Neural progenitor cell (in vitro differentiated cells): ENCODE measurements at regions not wholly inside any gene's neighbourhood (a gene's known extent, or its start where the extent isn't known, plus 50 kb on each side); places are given as distances from the start of the nearest gene placed in this dataset.

Source experiments
- DNase-seq: peaks from one replicate; pipeline ENCODE4 v3.0.0-alpha.2; 2016; ENCODE audit warnings: low spot score
- H2AFZ ChIP-seq: fragments of 200-600 bp; sonication (generic); replicated peaks from 2 replicates; pipeline ENCODE4 v1.6.1; 2016; ENCODE audit warnings: antibody characterized with exemption
- H3F3A ChIP-seq: fragments of 200-600 bp; sonication (generic); 2 replicates; pipeline ENCODE4 v1.6.1; 2016; ENCODE audit warnings: antibody characterized with exemption, low read depth
- H3K27ac ChIP-seq: fragments of 200-600 bp; sonication (generic); 2 replicates; pipeline ENCODE4 v1.5.1; 2016; ENCODE audit warnings: mild to moderate bottlenecking
- H3K27me3 ChIP-seq: fragments of 200-600 bp; sonication (generic); 2 replicates; pipeline ENCODE4 v1.6.1; 2016; ENCODE audit warnings: mild to moderate bottlenecking, moderate library complexity
- H3K36me3 ChIP-seq: fragments of 200-600 bp; sonication (generic); 2 replicates; pipeline ENCODE4 v1.5.1; 2016
- H3K4me1 ChIP-seq: fragments of 200-600 bp; sonication (generic); 2 replicates; pipeline ENCODE4 v1.6.1; 2016; ENCODE audit warnings: mixed run types
- H3K4me2 ChIP-seq: fragments of 200-600 bp; sonication (generic); 2 replicates; pipeline ENCODE4 v1.6.1; 2016
- H3K4me3 ChIP-seq: fragments of 200-600 bp; sonication (generic); 2 replicates; pipeline ENCODE4 v1.5.1; 2016
- H3K79me2 ChIP-seq: fragments of 200-600 bp; sonication (generic); 2 replicates; pipeline ENCODE4 v1.6.1; 2016; ENCODE audit warnings: low read depth
- H3K9ac ChIP-seq: fragments of 200-600 bp; sonication (generic); 2 replicates; pipeline ENCODE4 v1.6.1; 2016
- H3K9me3 ChIP-seq: fragments of 200-600 bp; sonication (generic); 2 replicates; pipeline ENCODE4 v1.5.1; 2016; ENCODE audit warnings: low read depth
- H4K20me1 ChIP-seq: fragments of 200-600 bp; sonication (generic); 2 replicates; pipeline ENCODE4 v1.6.1; 2016; ENCODE audit warnings: low read depth
- H3K27ac Mint-ChIP-seq: 3 replicates; pipeline ENCODE4 v1.8.0; 2021; ENCODE audit warnings: mixed read lengths
- H3K27me3 Mint-ChIP-seq: 2 replicates; pipeline ENCODE4 v1.8.0; 2022; ENCODE audit warnings: low read depth, mild to moderate bottlenecking, inconsistent platforms, moderate library complexity, mixed read lengths; ENCODE audit not compliant: insufficient read depth
- H3K36me3 Mint-ChIP-seq: 3 replicates; pipeline ENCODE4 v1.8.0; 2021; ENCODE audit warnings: mixed read lengths
- H3K4me1 Mint-ChIP-seq: 3 replicates; pipeline ENCODE4 v1.8.0; 2021; ENCODE audit warnings: mixed read lengths
- H3K4me3 Mint-ChIP-seq: 3 replicates; pipeline ENCODE4 v1.8.0; 2021; ENCODE audit warnings: mild to moderate bottlenecking, moderate library complexity, mixed read lengths
- H3K9me3 Mint-ChIP-seq: 3 replicates; pipeline ENCODE4 v1.8.0; 2020; ENCODE audit warnings: mixed read lengths
- CTCF ChIP-seq: fragments of 200-600 bp; sonication (generic); IDR thresholded peaks from 2 replicates; pipeline ENCODE4 v1.5.1; 2017; ENCODE audit warnings: antibody characterized with exemption, mild to moderate bottlenecking
- EZH2 ChIP-seq: fragments of 200-600 bp; sonication (generic); IDR thresholded peaks from 2 replicates; pipeline ENCODE4 v1.6.1; 2017; ENCODE audit warnings: antibody characterized with exemption, mild to moderate bottlenecking, moderate library complexity
- EZH2phosphoT487 ChIP-seq: fragments of 200-600 bp; sonication (generic); IDR thresholded peaks from 2 replicates; pipeline ENCODE4 v1.6.1; 2017; ENCODE audit warnings: antibody characterized with exemption

GRCh38 chr17:71495420-71495819, 625.4 kb upstream of the SOX9 start:
- no peaks in the 10 kb centered on the region for H3K27me3 ChIP-seq
- Mint-ChIP-seq H3K4me1 (no peaks in the 10 kb centered on the region), H3K4me3 (no peak overlapping the region), H3K27ac (no peak overlapping the region), H3K36me3 (no peaks in the 10 kb centered on the region), H3K27me3 (no peaks in the 10 kb centered on the region), H3K9me3 (no peaks in the 10 kb centered on the region)
- no peak overlapping the region for H2AFZ ChIP-seq
- no peaks in the 10 kb centered on the region for H4K20me1 ChIP-seq
- DNase-seq, result no peak
- no peak overlapping the region for H3K4me3 ChIP-seq
- H3K79me2 ChIP-seq, result no peaks in the 10 kb centered on the region
- TF ChIP-seq CTCF (no peak), EZH2phosphoT487 (no peak), EZH2 (no peak)
- no peak overlapping the region for H3K27ac ChIP-seq
- no peaks in the 10 kb centered on the region for H3K4me1 ChIP-seq
- no peaks in the 10 kb centered on the region for H3F3A ChIP-seq
- no peak overlapping the region for H3K4me2 ChIP-seq
- H3K9ac ChIP-seq, result no peak overlapping the region
- no peaks in the 10 kb centered on the region for H3K36me3 ChIP-seq
- H3K9me3 ChIP-seq, result no peaks in the 10 kb centered on the region

GRCh38 chr17:71496552-71496951, 624.3 kb upstream of the SOX9 start:
- Mint-ChIP-seq H3K4me1 (peaks cover 8% of the 10 kb centered on the region), H3K4me3 (no peak overlapping the region), H3K36me3 (no peaks in the 10 kb centered on the region), H3K27me3 (no peaks in the 10 kb centered on the region), H3K27ac (no peak overlapping the region), H3K9me3 (no peaks in the 10 kb centered on the region)
- no peak overlapping the region for H3K27ac ChIP-seq
- H3K36me3 ChIP-seq, result no peaks in the 10 kb centered on the region
- H3K9me3 ChIP-seq, result no peaks in the 10 kb centered on the region
- no peak overlapping the region for H2AFZ ChIP-seq
- no peak overlapping the region for H3K4me3 ChIP-seq
- no peaks in the 10 kb centered on the region for H3K27me3 ChIP-seq
- H3K79me2 ChIP-seq, result no peaks in the 10 kb centered on the region
- DNase-seq, result no peak
- H4K20me1 ChIP-seq, result no peaks in the 10 kb centered on the region
- H3K9ac ChIP-seq, result no peak overlapping the region
- TF ChIP-seq CTCF, result no peak
- TF ChIP-seq EZH2phosphoT487, result no peak
- TF ChIP-seq EZH2, result no peak
- H3F3A ChIP-seq, result no peaks in the 10 kb centered on the region
- H3K4me1 ChIP-seq, result no peaks in the 10 kb centered on the region
- H3K4me2 ChIP-seq, result no peak overlapping the region

GRCh38 chr17:71500761-71501555, 619.9 kb upstream of the SOX9 start:
- no peaks in the 10 kb centered on the region for H3K9me3 Mint-ChIP-seq
- no peaks in the 10 kb centered on the region for H3K36me3 Mint-ChIP-seq

More at GRCh38 chr17:71500761-71501555, 619.9 kb upstream of the SOX9 start:
- no peak overlapping the region for H3K27ac ChIP-seq
- H3K9me3 ChIP-seq, result no peaks in the 10 kb centered on the region
- Mint-ChIP-seq H3K4me3 (no peak overlapping the region), H3K4me1 (peaks cover 21% of the 10 kb centered on the region), H3K27me3 (no peaks in the 10 kb centered on the region), H3K27ac (no peak overlapping the region)
- no peak overlapping the region for H3K4me3 ChIP-seq
- peaks cover 7% of the 10 kb centered on the region for H3K4me1 ChIP-seq
- TF ChIP-seq EZH2phosphoT487 (no peak), EZH2 (no peak), CTCF (no peak)
- no peaks in the 10 kb centered on the region for H4K20me1 ChIP-seq
- DNase-seq, result no peak
- H3K27me3 ChIP-seq, result no peaks in the 10 kb centered on the region
- H3F3A ChIP-seq, result no peaks in the 10 kb centered on the region
- no peaks in the 10 kb centered on the region for H3K36me3 ChIP-seq
- H3K4me2 ChIP-seq, result no peak overlapping the region
- no peak overlapping the region for H2AFZ ChIP-seq
- no peak overlapping the region for H3K9ac ChIP-seq
- no peaks in the 10 kb centered on the region for H3K79me2 ChIP-seq
